Astrocyte of the hippocampus (primary cell): ENCODE measurements at regions not wholly inside any gene's neighbourhood (a gene's known extent, or its start where the extent isn't known, plus 50 kb on each side); places are given as distances from the start of the nearest gene placed in this dataset.

Experiments
- DNase-seq: peaks from one replicate; pipeline ENCODE4 v3.0.0; 2011; ENCODE audit warnings: low read depth, low spot score

DNA sequence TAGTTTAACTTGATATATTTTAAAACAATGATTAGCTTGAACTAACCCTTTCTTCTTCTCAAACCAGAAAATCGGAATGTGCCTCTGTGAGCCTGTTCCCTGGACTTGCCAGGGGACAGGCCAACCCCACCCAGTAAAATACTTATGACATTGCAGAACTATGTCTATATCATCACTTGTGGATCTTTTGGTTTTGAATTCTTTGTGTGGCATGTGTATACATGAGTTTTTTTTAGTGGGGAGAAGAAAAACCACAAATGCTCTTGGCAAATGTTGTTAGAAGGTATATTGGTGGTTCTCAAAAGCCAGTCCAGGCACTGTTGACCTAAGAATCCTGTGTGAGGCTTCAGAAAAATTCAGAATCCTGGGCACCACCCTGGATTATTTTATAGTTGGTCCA, 347.4 kb downstream of the SIPA1L2 start:
- DNase-seq: peak; percentile 16

DNA sequence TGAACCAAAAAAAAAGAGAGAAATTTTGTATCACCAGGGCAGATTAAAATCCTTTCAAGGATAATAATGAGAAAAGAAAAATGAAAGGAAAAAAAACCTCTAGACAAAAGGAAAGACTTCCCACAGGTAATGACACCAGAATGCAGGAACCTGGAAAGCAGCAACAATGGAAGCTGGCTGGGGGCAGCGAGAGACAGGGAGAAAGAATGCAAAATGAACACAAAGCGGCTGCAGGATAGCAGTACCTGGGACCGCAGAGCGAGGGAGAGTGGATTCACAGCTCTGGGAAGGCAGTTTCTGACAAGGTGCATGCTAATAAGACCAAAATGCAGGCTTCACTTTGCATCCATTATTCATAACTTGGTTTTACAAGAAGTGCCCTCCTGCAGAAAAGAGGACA, 349.0 kb downstream of the SIPA1L2 start:
- no peak for DNase-seq

DNA sequence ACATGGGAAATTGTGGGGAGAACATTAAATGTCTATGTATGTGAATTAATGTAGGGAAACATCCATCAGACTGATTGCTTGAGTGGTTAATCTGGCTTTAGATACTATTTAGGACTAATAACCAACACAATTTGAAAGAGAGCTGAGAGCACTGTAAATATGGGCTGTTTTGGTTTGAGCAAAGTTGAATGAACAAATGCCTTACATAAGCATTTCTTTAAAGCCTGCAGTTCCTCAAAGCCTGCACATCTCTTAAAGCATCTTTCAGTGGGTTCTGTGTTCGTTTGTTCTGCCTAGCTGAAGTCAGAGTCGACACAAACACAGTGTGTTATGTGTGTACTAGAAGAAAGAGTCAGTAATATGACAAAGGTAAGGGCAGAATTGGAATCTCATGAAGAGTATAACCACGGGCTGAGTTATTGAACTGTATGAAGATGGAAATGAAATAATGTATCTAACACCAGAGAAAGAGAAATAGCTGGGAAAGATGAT, 350.0 kb downstream of the SIPA1L2 start:
- no peak for DNase-seq

DNA sequence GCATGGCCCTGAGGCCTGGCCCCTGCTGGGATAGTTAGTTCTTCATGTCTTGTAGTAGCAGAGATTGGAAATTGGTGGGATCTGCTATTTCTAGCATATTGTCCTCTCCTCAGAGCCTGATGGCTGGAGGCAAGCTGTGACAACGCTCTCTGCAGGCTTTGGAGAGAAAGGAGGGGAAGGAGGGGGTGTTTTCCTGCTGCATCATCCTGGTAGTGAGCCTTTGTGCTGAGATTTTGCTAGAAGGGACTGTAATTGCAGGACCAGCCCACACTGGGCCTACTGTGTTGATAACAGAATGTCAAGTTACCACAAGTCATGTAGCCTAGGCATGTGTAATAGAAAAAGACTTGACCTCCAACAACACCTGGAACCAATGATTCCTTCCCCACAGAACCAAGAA, 351.0 kb downstream of the SIPA1L2 start:
- DNase-seq: no peak

DNA sequence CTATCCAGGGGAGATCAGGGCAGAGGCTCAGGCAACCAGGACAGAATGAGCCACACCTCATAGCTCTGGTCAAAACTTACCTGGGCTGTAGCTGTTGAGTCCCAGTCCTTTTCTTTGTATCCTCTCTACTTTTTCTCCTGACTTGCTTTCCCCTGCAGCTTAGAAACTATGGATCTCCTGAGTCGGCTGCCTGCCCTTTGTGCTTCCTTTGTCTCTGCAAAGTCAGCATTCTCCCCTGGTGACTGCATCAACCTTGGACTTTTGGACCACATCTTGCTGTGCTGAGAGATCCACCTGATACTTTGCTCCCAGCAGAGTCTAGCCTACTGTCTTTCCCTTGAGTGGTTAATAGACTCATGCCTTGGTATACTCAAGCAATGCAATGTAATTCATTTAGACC, 353.3 kb downstream of the SIPA1L2 start:
- no peak for DNase-seq

GRCh38 chr1:232274999-232275710, 354.8 kb downstream of the SIPA1L2 start:
- DNase-seq: no peak

GRCh38 chr1:232274236-232274855, 355.6 kb downstream of the SIPA1L2 start:
- no peak for DNase-seq

GRCh38 chr1:232273011-232273410, 356.9 kb downstream of the SIPA1L2 start:
- DNase-seq: no peak

GRCh38 chr1:232271991-232272589, 357.8 kb downstream of the SIPA1L2 start:
- peak; percentile 32 for DNase-seq

GRCh38 chr1:232271299-232271698, 358.6 kb downstream of the SIPA1L2 start:
- no peak for DNase-seq

DNA sequence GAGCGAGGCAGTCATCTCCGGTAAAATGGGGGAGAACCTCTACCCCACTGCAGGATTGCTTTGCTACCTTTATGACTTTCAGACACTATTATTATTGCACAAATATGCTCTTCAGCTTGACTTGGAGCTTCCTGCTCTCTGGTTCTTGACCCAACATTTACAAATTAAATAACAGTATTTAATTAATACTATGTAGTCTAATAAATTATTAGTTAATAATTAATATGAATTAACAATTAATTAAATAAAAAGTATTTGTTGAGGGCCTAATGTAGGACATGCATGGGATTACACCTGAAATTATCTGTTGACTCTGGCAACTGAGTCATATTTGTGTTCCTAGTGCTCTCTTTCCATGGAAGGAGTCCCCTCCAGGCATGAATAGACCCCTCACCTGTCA, 359.9 kb downstream of the SIPA1L2 start:
- no peak for DNase-seq

DNA sequence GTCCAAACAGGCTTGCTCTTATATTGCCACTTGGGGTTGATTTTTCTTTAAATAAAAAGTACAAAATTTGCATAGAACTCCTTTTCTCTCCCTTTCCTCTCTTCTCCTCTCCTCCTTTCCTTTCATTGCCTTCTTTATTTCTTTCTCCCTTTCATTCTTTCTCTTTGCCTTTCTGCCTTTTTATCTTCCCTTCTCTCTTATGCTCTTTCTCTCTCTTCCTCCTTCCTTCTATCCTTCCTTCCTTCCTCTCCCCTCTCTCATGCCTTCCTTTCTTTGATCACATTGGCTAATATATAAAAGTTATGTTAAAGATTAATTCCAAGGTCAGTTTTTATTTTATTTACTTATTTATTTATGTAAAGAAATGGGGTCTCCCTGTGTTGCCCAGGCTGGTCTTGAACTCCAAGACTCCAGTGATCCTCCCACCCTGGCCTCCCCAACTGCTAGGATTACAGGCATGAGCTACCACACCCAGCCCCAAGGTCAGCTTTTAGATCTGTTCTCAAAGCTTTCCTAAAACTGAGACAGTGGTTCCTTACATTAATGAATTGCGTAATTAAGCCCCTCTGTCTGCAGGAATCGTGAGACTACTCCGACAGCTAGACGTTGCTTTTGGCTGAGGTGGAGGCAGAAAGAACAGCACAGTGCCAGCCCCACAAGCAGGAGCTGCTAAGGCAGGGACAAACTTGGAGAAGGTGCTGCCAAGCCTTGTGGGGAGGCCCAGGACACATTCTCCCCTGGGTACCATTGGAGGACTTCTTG, 361.9 kb downstream of the SIPA1L2 start:
- no peak for DNase-seq

DNA sequence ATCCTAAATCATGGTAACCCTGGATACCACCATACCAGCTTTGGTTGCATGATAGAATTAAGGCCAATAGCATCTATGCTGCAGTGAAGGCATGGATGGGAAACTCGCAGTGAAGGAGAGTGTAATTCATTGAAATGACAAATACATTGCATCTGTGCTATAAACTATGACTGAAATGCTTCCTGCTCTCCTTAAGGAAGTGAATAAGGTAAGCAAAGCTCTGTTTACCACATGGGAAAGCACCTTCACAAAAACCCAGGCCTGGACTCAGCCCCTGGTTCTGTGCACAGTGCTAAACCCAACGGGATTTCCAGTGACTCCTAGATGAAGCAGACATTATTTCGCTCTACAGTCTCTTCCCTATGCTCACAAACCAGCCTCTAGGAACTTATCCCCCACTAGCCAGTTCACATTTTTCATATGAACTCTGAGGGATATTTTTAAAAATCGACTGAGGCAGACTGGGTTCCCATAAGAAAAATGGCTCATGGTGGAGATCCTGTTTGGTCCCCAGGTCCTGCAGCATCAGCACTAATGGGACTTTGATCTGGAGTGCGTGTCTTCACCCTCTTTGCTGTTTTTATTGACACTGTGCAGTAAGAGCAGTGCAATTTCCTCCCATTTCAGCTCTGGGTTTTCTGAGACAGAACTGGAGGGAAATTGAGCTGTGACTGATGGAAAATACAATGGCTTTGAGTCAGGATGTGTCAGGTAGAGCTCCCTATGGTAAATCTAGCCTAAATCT, 362.7 kb downstream of the SIPA1L2 start:
- no peak for DNase-seq

GRCh38 chr1:232263452-232263851, 366.5 kb downstream of the SIPA1L2 start:
- DNase-seq: no peak

GRCh38 chr1:232262991-232263390, 366.9 kb downstream of the SIPA1L2 start:
- no peak for DNase-seq

GRCh38 chr1:232260861-232261260, 369.1 kb downstream of the SIPA1L2 start:
- no peak for DNase-seq

DNA sequence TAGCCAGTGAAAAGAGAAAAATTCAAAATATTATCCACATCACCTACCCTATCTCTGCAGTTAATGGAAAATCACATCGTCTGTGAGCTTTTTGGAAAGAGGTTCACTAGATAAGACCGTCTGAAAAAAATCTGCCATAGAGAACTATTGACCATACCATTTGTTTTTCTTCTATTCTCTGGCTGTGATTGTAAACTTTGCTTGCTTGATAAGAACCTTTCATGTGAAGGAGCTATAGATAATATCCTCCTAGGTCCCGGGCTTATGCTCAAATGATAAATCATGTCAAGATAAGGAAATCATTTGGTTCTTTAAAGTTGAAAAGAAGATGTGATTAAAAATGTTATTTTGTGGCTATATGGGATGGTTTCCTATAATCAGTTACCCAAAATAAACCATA, 369.9 kb downstream of the SIPA1L2 start:
- no peak for DNase-seq

GRCh38 chr1:232259333-232259732, 370.6 kb downstream of the SIPA1L2 start:
- no peak for DNase-seq

- no peak for DNase-seq
Observed at GRCh38 chr1:232252546-232253118, 377.3 kb downstream of the SIPA1L2 start.

- DNase-seq: no peak
Observed at GRCh38 chr1:232250838-232251237, 379.1 kb downstream of the SIPA1L2 start.
